ENCODE measurements at regions not wholly inside any gene's neighbourhood (a gene's known extent, or its start where the extent isn't known, plus 50 kb on each side); places are given as distances from the start of the nearest gene placed in this dataset.

GRCh38 chr4:116480546-116480945 is 604.8 kb downstream of the TRAM1L1 start:
- Histone ChIP-seq H3K27ac (ENCODE audit: poor library complexity, severe bottlenecking) (no peak overlapping the region), H3K4me1 (ENCODE audit: insufficient read depth, poor library complexity, severe bottlenecking) (no peaks in the 10 kb centered on the region), H3K36me3 (ENCODE audit: low read depth) (no peaks in the 10 kb centered on the region), H3K27me3 (ENCODE audit: insufficient read depth, poor library complexity, severe bottlenecking) (no peaks in the 10 kb centered on the region), H3K9me3 (ENCODE audit: severe bottlenecking) (no peaks in the 10 kb centered on the region), H3K4me3 (ENCODE audit: severe bottlenecking) (no peak overlapping the region)
- ATAC-seq (ENCODE audit: low read depth), result no peak
- DNase-seq (ENCODE audit: low spot score), result no peak
- TF ChIP-seq, protein P1, sequence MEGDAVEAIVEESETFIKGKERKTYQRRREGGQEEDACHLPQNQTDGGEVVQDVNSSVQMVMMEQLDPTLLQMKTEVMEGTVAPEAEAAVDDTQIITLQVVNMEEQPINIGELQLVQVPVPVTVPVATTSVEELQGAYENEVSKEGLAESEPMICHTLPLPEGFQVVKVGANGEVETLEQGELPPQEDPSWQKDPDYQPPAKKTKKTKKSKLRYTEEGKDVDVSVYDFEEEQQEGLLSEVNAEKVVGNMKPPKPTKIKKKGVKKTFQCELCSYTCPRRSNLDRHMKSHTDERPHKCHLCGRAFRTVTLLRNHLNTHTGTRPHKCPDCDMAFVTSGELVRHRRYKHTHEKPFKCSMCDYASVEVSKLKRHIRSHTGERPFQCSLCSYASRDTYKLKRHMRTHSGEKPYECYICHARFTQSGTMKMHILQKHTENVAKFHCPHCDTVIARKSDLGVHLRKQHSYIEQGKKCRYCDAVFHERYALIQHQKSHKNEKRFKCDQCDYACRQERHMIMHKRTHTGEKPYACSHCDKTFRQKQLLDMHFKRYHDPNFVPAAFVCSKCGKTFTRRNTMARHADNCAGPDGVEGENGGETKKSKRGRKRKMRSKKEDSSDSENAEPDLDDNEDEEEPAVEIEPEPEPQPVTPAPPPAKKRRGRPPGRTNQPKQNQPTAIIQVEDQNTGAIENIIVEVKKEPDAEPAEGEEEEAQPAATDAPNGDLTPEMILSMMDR (IDR thresholded peaks at IDR 0.05; ENCODE audit: poor library complexity, severe bottlenecking), result no peak

- Histone ChIP-seq H3K4me1 (ENCODE audit: insufficient read depth, poor library complexity, severe bottlenecking) (no peaks in the 10 kb centered on the region), H3K27me3 (ENCODE audit: insufficient read depth, poor library complexity, severe bottlenecking) (no peaks in the 10 kb centered on the region), H3K27ac (ENCODE audit: poor library complexity, severe bottlenecking) (no peak overlapping the region), H3K36me3 (ENCODE audit: low read depth) (no peaks in the 10 kb centered on the region), H3K4me3 (ENCODE audit: severe bottlenecking) (no peak overlapping the region), H3K9me3 (ENCODE audit: severe bottlenecking) (no peaks in the 10 kb centered on the region)
- no peak for ATAC-seq (ENCODE audit: low read depth)
- TF ChIP-seq, protein P1 (IDR thresholded peaks at IDR 0.05; ENCODE audit: poor library complexity, severe bottlenecking), result no peak
- no peak for DNase-seq (ENCODE audit: low spot score)
These were observed 607.0 kb downstream of the TRAM1L1 start for GRCh38 chr4:116478343-116478742.

DNA sequence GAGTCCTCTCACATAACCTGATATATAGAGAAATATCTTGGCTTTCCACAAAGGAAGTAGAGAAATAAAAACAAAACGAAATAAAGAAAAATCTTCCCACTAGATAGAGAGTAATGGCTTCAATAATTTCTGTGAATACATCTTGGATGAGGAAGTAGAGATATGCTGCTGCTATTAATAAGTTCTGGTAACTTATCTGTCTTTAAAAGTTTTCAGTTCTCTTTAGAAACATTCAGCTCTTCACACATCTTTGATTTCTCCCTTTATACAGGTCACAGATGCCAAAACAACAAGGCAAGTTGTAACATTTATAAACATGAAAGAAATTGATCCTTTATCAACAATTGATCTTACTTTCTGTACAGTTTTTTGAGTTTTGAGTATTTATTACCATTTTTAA is 615.8 kb downstream of the TRAM1L1 start:
- Histone ChIP-seq H3K36me3 (ENCODE audit: low read depth) (no peaks in the 10 kb centered on the region), H3K27ac (ENCODE audit: poor library complexity, severe bottlenecking) (no peak overlapping the region), H3K4me3 (ENCODE audit: severe bottlenecking) (no peak overlapping the region), H3K9me3 (ENCODE audit: severe bottlenecking) (no peaks in the 10 kb centered on the region), H3K27me3 (ENCODE audit: insufficient read depth, poor library complexity, severe bottlenecking) (no peaks in the 10 kb centered on the region), H3K4me1 (ENCODE audit: insufficient read depth, poor library complexity, severe bottlenecking) (no peaks in the 10 kb centered on the region)
- no peak for ATAC-seq (ENCODE audit: low read depth)
- TF ChIP-seq, protein P1 (IDR thresholded peaks at IDR 0.05; ENCODE audit: poor library complexity, severe bottlenecking), result no peak
- no peak for DNase-seq (ENCODE audit: low spot score)

GRCh38 chr4:116453127-116453526 is 632.2 kb downstream of the TRAM1L1 start:
- ATAC-seq (ENCODE audit: low read depth) (no peak), DNase-seq (ENCODE audit: low spot score) (no peak)
- Histone ChIP-seq H3K27me3 (ENCODE audit: insufficient read depth, poor library complexity, severe bottlenecking) (no peaks in the 10 kb centered on the region), H3K4me3 (ENCODE audit: severe bottlenecking) (no peak overlapping the region), H3K36me3 (ENCODE audit: low read depth) (no peaks in the 10 kb centered on the region), H3K27ac (ENCODE audit: poor library complexity, severe bottlenecking) (no peak overlapping the region), H3K4me1 (ENCODE audit: insufficient read depth, poor library complexity, severe bottlenecking) (no peaks in the 10 kb centered on the region), H3K9me3 (ENCODE audit: severe bottlenecking) (no peaks in the 10 kb centered on the region)
- TF ChIP-seq, protein P1 (IDR thresholded peaks at IDR 0.05; ENCODE audit: poor library complexity, severe bottlenecking), result no peak

DNA sequence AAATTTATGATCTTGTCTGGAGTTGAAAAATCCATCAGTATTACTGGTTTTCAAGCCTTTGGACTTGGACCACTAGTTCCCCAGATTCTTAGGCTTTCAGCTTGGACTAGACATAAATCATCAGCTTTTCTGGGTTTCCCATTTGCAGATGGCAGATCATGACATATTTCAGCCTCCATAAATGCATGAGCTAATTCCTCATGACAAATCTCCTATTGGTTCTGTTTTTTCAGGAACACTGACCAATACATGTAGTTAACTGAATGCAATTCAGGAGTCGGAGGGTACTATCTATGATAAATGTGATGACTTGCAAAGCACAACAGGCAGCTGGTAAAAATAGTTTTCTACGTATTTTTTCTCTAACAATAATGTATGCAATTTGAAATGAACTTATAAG is 635.6 kb downstream of the TRAM1L1 start:
- H3K27me3 ChIP-seq (ENCODE audit: insufficient read depth, poor library complexity, severe bottlenecking), result no peaks in the 10 kb centered on the region
- no peak overlapping the region for H3K4me3 ChIP-seq (ENCODE audit: severe bottlenecking)
- no peak for DNase-seq (ENCODE audit: low spot score)
- TF ChIP-seq, protein P1 (IDR thresholded peaks at IDR 0.05; ENCODE audit: poor library complexity, severe bottlenecking), result no peak
- H3K36me3 ChIP-seq (ENCODE audit: low read depth), result no peaks in the 10 kb centered on the region
- H3K9me3 ChIP-seq (ENCODE audit: severe bottlenecking), result no peaks in the 10 kb centered on the region
- ATAC-seq (ENCODE audit: low read depth), result no peak
- no peak overlapping the region for H3K27ac ChIP-seq (ENCODE audit: poor library complexity, severe bottlenecking)
- no peaks in the 10 kb centered on the region for H3K4me1 ChIP-seq (ENCODE audit: insufficient read depth, poor library complexity, severe bottlenecking)
